GM19240 (cell line): ENCODE measurements at regions not wholly inside any gene's neighbourhood (a gene's known extent, or its start where the extent isn't known, plus 50 kb on each side); places are given as distances from the start of the nearest gene placed in this dataset.

Source experiments
- DNase-seq: peaks from one replicate; pipeline ENCODE4 v3.0.0; 2011; ENCODE audit warnings: low spot score; ENCODE audit not compliant: insufficient read length

GRCh38 chr22:49423125-49423650 lies 404.5 kb downstream of the BRD1 start:
- DNase-seq: no peak

- DNase-seq: no peak
These were observed 405.0 kb downstream of the BRD1 start for GRCh38 chr22:49422701-49423100.

DNA sequence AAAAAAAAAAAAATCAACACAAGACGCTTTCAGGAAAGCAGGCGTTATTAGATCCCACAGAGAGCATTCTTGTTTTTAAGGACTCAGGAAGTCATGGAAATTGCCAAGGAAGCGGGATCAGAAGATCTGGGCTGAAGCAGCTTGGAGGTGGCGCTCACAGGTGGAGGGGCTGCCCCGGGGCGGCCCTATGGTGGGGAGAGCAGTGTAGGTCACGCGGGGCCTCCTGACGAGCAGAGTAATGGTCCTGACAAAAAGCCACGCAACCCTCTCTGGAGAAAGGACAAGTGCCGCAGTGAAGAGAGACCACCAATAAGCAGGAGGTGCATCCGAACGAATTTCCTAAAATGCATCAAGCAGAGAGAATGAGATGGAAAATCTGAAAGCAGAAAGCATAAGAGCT lies 407.0 kb downstream of the BRD1 start:
- DNase-seq: no peak

- DNase-seq: no peak
These were observed 408.0 kb downstream of the BRD1 start for GRCh38 chr22:49419661-49420060.

GRCh38 chr22:49418943-49419342 lies 408.7 kb downstream of the BRD1 start:
- DNase-seq: no peak

DNA sequence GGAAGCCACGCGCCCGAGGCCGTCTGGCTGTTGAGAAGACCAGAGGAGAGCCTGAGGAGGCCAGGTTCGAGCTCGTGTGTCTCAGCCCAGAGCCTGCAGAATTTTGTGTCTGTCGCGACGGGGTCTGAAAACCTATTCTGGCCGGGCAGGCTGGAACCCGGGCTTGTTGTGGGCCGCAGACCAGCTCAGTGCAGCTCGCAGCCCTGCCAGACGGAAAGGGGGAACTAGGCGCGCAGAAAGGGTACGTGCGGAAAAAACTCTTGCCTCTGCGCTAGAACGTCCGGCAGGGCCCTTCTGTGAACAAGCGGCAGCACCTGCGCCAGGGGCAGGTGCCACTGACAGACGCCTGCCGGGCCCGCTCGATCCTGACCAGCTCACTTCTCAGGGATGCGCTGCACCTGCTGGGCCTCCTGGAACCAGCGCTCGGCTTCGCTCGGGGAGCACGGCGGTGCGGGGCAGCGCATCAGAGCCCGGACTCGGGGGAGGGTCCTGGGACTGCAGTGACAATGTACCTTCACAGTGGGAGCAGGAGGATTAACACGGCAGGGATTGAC lies 409.3 kb downstream of the BRD1 start:
- DNase-seq: no peak

DNA sequence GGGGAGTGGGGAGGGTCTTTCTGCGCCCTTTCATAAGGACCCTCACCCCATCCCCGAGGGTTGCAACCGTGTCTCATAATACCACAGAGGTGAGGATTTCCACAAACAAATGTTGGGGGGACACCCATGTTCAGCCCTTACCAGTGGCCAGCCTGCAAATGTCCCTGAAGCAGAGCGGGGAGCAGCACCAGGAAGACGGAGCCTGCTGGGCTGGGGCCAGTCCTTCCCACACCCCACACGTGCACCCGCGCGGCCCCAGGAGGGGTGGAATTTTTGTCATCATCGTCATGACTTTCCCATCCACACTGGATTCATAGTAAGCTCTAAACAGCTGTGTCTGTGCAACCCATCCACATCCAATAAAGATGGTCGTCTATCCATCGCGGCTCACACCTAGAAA lies 409.8 kb downstream of the BRD1 start:
- DNase-seq: no peak

- DNase-seq: no peak
These were observed 410.3 kb downstream of the BRD1 start for GRCh38 chr22:49417326-49417725.

DNA sequence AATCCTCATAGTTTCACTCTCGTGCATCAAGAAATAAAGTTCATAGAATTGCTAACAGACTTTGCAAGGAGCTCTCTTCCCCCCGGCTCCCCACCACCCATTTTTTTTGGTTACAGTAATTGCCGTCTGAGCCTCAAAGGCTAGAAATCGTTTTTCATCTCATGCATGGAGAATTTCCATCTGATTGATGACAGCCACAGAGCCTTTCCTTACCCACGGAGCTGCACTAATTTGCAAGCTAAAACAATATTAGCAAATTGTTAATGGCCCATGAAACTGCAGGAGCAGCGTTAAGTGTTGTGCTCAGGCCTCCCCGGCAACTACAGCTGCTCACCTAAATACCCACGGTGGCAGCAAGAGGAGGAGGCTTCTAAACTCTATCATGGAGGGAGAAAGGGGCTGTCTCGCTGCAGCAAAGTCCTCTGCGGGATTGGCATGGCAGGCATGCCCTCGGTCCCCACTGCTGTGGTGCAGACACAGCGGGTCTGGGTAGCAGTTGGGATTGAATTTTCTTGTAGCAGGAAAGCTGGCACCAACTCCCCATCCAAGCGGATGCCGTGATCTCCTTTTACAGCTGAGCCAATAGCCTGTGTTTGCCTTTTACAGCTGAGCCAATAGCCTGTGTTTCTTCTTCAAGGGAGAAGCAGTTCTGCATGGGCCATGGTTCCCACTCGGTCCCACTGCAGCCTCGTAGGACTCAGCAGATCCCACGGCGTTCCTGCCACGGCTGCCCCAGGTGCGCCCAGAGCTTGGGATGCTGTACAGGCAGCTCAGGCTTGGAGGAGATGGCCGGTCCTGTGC lies 412.3 kb downstream of the BRD1 start:
- DNase-seq: no peak

GRCh38 chr22:49413551-49413950 lies 414.1 kb downstream of the BRD1 start:
- DNase-seq: no peak

DNA sequence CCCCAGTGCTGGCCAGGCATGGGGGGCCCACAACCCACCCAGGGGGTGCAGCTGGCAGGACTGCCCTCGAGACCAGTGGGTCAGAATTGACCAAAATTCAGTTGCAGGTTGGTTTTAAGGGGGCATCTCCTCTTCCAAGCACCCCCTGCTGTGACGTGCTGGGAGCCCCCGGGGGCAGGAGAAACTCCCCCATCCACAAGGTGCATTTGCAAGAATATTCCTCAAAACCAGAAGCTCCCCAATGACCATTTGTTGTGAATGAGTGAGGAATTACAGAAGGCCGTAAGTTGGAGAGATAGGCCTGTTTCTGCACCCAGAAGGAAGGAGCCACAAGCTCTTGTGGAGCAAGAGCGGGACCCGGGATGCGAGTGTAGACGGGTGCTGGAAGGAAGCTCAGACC lies 414.5 kb downstream of the BRD1 start:
- no peak for DNase-seq

- no peak for DNase-seq
These were observed 415.4 kb downstream of the BRD1 start for GRCh38 chr22:49412236-49412635.

DNA sequence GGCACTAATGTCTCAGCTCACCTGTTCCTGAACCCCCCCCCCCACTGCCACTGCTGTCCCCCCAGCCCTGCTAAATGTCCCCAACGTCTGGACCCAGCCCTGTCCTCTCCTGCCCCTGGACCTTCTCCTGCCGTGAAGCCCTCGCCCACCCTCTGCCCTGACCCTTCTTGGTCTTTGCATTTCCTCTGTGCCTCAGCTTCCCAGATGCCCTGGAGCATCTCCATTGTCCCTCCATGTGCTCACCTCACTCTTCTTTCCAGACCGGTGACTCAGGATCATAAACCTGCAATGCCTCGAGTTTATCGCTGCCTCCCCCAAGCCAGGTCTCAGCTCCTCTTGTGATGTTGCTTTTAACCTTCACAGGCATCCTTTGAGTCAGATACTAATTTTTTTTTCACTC lies 416.4 kb downstream of the BRD1 start:
- DNase-seq: no peak

- no peak for DNase-seq
These were observed 419.4 kb downstream of the BRD1 start for GRCh38 chr22:49408102-49408836.

- no peak for DNase-seq
These were observed 420.6 kb downstream of the BRD1 start for GRCh38 chr22:49406879-49407587.

DNA sequence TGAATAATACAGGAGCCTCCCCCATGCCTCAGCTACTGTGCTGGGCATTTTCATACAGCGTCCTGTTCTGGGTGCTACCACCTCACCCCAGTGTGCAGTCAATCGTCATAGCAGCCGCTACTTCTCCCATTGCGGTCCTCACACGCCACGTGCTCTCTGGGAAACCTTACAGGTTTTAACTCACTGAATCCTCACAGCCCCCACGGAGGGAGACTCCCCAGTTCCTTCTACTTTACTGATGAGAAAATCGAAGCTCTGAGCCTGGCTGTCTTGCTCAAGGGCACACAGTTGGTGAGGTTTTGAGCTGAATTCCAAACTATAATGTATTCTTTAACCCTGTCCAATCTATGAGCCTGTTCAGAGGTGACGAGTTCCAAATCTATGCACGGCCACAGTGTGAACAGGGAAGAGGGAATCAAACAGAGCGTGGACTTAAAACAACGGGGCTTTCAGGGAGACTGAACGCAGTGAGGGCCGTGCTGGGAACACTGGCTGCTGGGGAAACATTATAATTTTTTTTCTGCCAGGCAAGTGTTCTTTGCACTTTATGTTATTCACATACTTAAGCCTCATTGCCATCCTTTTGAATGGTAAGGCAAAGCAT lies 421.5 kb downstream of the BRD1 start:
- DNase-seq: no peak

- DNase-seq: no peak
These were observed 422.1 kb downstream of the BRD1 start for GRCh38 chr22:49405590-49405989.

- no peak for DNase-seq
These were observed 423.0 kb downstream of the BRD1 start for GRCh38 chr22:49404576-49405241.

- DNase-seq: no peak
These were observed 423.7 kb downstream of the BRD1 start for GRCh38 chr22:49404020-49404419.

GRCh38 chr22:49403102-49403501 lies 424.6 kb downstream of the BRD1 start:
- no peak for DNase-seq

- no peak for DNase-seq
These were observed 425.5 kb downstream of the BRD1 start for GRCh38 chr22:49402169-49402568.
